ENCODE measurements at regions not wholly inside any gene's neighbourhood (a gene's known extent, or its start where the extent isn't known, plus 50 kb on each side); places are given as distances from the start of the nearest gene placed in this dataset.

GRCh38 chr3:104816008-104816407 is 550.7 kb upstream of the ALCAM start:
- DNase-seq (ENCODE audit: low read depth, low spot score): no peak

- DNase-seq (ENCODE audit: low read depth, low spot score): no peak
Measured at GRCh38 chr3:104816716-104817115, 550.0 kb upstream of the ALCAM start.

- DNase-seq (ENCODE audit: low read depth, low spot score): no peak
Measured at GRCh38 chr3:104819333-104819732, 547.4 kb upstream of the ALCAM start.

- no peak for DNase-seq (ENCODE audit: low read depth, low spot score)
Measured at GRCh38 chr3:104820959-104821358, 545.8 kb upstream of the ALCAM start.

- DNase-seq (ENCODE audit: low read depth, low spot score): no peak
Measured at GRCh38 chr3:104825116-104825515, 541.6 kb upstream of the ALCAM start.

GRCh38 chr3:104831071-104831470 is 535.6 kb upstream of the ALCAM start:
- DNase-seq (ENCODE audit: low read depth, low spot score): no peak

GRCh38 chr3:104832530-104832929 is 534.2 kb upstream of the ALCAM start:
- no peak for DNase-seq (ENCODE audit: low read depth, low spot score)

- no peak for DNase-seq (ENCODE audit: low read depth, low spot score)
Measured at GRCh38 chr3:104835376-104835775, 531.3 kb upstream of the ALCAM start.

- DNase-seq (ENCODE audit: low read depth, low spot score): no peak
Measured at GRCh38 chr3:104846270-104846669, 520.4 kb upstream of the ALCAM start.

GRCh38 chr3:104849070-104849469 is 517.6 kb upstream of the ALCAM start:
- DNase-seq (ENCODE audit: low read depth, low spot score): no peak

GRCh38 chr3:104854468-104854867 is 512.2 kb upstream of the ALCAM start:
- DNase-seq (ENCODE audit: low read depth, low spot score): no peak

- no peak for DNase-seq (ENCODE audit: low read depth, low spot score)
Measured at GRCh38 chr3:104855702-104856101, 511.0 kb upstream of the ALCAM start.

GRCh38 chr3:104856741-104857140 is 510.0 kb upstream of the ALCAM start:
- no peak for DNase-seq (ENCODE audit: low read depth, low spot score)

- DNase-seq (ENCODE audit: low read depth, low spot score): no peak
Measured at GRCh38 chr3:104868291-104868690, 498.4 kb upstream of the ALCAM start.

- DNase-seq (ENCODE audit: low read depth, low spot score): no peak
Measured at GRCh38 chr3:104870276-104870675, 496.4 kb upstream of the ALCAM start.

GRCh38 chr3:104873331-104873730 is 493.4 kb upstream of the ALCAM start:
- no peak for DNase-seq (ENCODE audit: low read depth, low spot score)

- DNase-seq (ENCODE audit: low read depth, low spot score): no peak
Measured at GRCh38 chr3:104878395-104878794, 488.3 kb upstream of the ALCAM start.

- no peak for DNase-seq (ENCODE audit: low read depth, low spot score)
Measured at GRCh38 chr3:104879919-104880318, 486.8 kb upstream of the ALCAM start.

GRCh38 chr3:104885214-104885814 is 481.4 kb upstream of the ALCAM start:
- DNase-seq (ENCODE audit: low read depth, low spot score): no peak

- DNase-seq (ENCODE audit: low read depth, low spot score): no peak
Measured at GRCh38 chr3:104886220-104886995, 480.3 kb upstream of the ALCAM start.

- no peak for DNase-seq (ENCODE audit: low read depth, low spot score)
Measured at GRCh38 chr3:104887069-104887468, 479.6 kb upstream of the ALCAM start.

- no peak for DNase-seq (ENCODE audit: low read depth, low spot score)
Measured at GRCh38 chr3:104887619-104888018, 479.1 kb upstream of the ALCAM start.

- no peak for DNase-seq (ENCODE audit: low read depth, low spot score)
Measured at GRCh38 chr3:104892044-104892443, 474.7 kb upstream of the ALCAM start.
